Osteocyte (in vitro differentiated cells): ENCODE measurements at regions not wholly inside any gene's neighbourhood (a gene's known extent, or its start where the extent isn't known, plus 50 kb on each side); places are given as distances from the start of the nearest gene placed in this dataset.
A peak's percentile ranks its signal among the peaks of the same experiment; 100 is the strongest.
"Not testable (repeated sequence)": the region's sequence is repeated elsewhere in the genome, so short reads cannot be mapped to it uniquely, and the experiment has no call there.

Source experiments
- DNase-seq: peaks from one replicate; pipeline ENCODE4 v3.0.0; 2021; ENCODE audit warnings: mixed read lengths; ENCODE audit not compliant: unreplicated experiment; ENCODE audit errors: extremely low spot score
- H3K27ac Mint-ChIP-seq: one replicate; pipeline ENCODE4 v1.8.0; 2021; ENCODE audit warnings: mild to moderate bottlenecking, mixed read lengths; ENCODE audit not compliant: unreplicated experiment
- H3K27me3 Mint-ChIP-seq: one replicate; pipeline ENCODE4 v1.8.0; 2021; ENCODE audit warnings: mixed read lengths; ENCODE audit not compliant: unreplicated experiment
- H3K36me3 Mint-ChIP-seq: one replicate; pipeline ENCODE4 v1.8.0; 2021; ENCODE audit warnings: mixed read lengths; ENCODE audit not compliant: unreplicated experiment
- H3K4me1 Mint-ChIP-seq: one replicate; pipeline ENCODE4 v1.8.0; 2021; ENCODE audit warnings: mixed read lengths; ENCODE audit not compliant: unreplicated experiment
- H3K4me3 Mint-ChIP-seq: one replicate; pipeline ENCODE4 v1.8.0; 2021; ENCODE audit warnings: mild to moderate bottlenecking, moderate library complexity, mixed read lengths; ENCODE audit not compliant: unreplicated experiment
- H3K9me3 Mint-ChIP-seq: one replicate; pipeline ENCODE4 v1.8.0; 2021; ENCODE audit warnings: mixed read lengths; ENCODE audit not compliant: unreplicated experiment
- TF ChIP-seq, protein P1 (sequence below): fragments of 200-600 bp; sonication (generic); IDR thresholded peaks from 2 replicates; pipeline ENCODE4 v1.5.0; 2021; ENCODE audit warnings: antibody characterized with exemption, mild to moderate bottlenecking, moderate library complexity

DNA sequence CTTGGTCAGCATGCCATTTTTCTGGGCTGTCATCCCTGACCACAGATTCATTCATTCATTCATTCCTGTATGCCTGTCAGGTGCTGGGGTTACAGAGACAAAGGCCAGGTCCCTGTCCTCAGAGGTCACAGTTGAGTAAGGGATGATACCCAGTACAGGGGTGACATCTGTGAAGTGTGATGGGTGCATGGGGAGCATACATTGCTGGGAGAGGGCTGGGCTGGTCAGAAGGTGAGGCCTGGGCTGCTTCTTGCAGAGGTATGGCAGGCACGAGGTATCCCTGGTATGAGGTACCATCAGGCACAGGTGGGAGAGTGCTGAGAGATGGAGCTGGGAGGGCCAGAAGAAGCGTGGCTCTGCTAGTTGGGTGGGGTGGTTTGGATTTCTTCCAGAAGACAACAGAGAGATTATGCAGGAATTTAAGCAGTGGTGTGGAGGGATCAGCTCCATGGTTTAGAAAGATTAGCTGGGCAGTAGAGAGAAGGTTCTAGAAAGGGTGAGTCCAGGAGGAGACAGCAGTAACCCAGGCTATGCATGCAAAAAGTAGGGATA, 181.9 kb upstream of the HAAO start:
- H3K4me3 Mint-ChIP-seq, result no peak overlapping the region
- H3K27ac Mint-ChIP-seq, result peak overlapping the region; percentile 31
- H3K27me3 Mint-ChIP-seq, result no peaks in the 10 kb centered on the region
- TF ChIP-seq, protein P1, sequence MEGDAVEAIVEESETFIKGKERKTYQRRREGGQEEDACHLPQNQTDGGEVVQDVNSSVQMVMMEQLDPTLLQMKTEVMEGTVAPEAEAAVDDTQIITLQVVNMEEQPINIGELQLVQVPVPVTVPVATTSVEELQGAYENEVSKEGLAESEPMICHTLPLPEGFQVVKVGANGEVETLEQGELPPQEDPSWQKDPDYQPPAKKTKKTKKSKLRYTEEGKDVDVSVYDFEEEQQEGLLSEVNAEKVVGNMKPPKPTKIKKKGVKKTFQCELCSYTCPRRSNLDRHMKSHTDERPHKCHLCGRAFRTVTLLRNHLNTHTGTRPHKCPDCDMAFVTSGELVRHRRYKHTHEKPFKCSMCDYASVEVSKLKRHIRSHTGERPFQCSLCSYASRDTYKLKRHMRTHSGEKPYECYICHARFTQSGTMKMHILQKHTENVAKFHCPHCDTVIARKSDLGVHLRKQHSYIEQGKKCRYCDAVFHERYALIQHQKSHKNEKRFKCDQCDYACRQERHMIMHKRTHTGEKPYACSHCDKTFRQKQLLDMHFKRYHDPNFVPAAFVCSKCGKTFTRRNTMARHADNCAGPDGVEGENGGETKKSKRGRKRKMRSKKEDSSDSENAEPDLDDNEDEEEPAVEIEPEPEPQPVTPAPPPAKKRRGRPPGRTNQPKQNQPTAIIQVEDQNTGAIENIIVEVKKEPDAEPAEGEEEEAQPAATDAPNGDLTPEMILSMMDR, result no peak
- no peaks in the 10 kb centered on the region for H3K36me3 Mint-ChIP-seq
- H3K9me3 Mint-ChIP-seq, result no peaks in the 10 kb centered on the region
- no peak for DNase-seq
- peaks cover 39% of the 10 kb centered on the region for H3K4me1 Mint-ChIP-seq

DNA sequence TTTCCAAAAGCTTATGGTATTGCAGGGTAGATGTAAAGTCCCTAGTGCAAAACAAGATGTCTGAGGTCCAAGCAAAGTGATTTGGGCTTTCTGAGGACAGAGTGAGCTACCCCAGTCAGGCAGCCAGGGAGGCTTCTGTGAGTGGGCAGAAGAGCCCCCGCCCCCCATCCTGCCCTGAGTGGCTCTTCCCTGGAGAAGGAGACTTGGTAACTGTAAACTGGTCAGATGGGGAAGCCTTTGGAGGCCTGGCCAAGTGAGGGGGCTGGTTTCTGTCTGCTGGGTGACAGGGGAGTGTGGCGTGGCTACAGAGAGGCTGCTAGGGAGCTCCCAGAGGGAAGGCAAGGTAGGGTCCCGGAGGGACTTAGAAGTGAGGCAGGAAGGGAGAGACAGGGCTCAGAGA, 181.3 kb upstream of the HAAO start:
- Mint-ChIP-seq H3K9me3 (no peaks in the 10 kb centered on the region), H3K27me3 (no peaks in the 10 kb centered on the region), H3K36me3 (no peaks in the 10 kb centered on the region), H3K4me1 (peaks cover 43% of the 10 kb centered on the region), H3K4me3 (no peak overlapping the region), H3K27ac (no peak overlapping the region)
- TF ChIP-seq, protein P1, result no peak
- no peak for DNase-seq

DNA sequence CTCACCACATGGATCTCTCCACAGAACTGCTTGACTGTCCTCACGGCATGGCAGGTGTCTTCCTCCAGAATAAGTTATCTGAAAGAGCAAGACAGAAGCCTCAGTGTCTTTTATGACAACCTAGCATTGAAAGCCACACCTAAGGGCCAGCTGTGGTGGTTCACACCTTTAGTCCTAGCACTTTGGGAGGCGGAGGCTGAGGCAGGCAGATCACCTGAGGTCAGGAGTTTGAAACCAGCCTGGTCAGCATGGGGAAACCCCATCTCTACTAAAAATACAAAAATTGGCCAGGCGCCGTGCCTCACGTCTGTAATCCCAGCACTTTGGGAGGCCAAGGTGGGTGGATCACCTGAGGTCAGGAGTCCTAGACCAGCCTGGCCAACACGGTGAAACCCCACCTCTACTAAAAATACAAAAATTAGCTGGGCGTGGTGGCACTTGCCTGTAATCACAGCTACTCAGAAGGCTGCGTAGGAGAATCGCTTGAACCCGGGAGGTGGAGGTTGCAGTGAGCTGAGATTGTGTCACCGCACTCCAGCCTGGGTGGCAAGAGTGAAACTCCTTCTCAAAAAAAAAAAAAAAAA, 180.6 kb upstream of the HAAO start:
- not testable (repeated sequence) for H3K4me3 Mint-ChIP-seq, H3K9me3 Mint-ChIP-seq, H3K27ac Mint-ChIP-seq, H3K27me3 Mint-ChIP-seq, H3K36me3 Mint-ChIP-seq, DNase-seq
- peaks cover 50% of the 10 kb centered on the region for H3K4me1 Mint-ChIP-seq

DNA sequence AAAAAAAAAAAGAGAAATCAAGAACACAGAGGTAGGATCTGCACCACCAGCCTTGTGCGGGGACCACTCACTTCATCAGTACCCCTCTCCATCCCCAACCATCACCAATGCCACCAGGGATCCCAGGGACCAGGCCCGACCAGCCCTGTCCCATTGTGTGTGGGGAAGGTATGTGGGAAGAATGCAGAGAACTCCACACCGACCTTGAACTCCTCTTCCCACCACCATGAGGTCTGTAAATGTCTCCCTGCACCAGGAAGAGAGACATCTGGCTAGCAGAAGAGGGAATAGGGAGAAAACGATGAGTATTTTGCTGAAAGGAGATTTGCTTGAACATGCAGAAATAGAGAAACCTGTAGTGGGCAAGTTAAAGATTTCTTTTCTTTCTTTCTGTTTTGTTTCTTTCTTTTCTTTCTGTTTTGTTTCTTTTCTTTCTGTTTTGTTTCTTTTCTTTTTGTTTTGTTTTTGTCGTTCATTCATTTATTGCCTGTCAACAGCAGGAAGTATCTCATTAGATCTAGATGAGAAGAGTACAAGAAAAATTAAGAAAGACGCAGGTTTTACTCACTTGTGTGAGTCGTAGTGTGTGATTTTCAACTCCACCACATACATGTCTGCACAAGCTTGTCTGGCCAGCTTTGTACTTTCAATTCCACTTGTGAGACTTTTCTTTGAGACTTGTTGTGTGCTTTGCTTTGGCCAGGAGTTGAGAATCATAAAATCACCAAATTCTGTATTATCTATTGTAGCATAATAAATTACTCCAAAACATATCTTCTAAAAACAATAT, 179.8 kb upstream of the HAAO start:
- DNase-seq, result no peak
- H3K4me1 Mint-ChIP-seq, result peaks cover 58% of the 10 kb centered on the region
- TF ChIP-seq, protein P1, result no peak
- no peaks in the 10 kb centered on the region for H3K9me3 Mint-ChIP-seq
- no peaks in the 10 kb centered on the region for H3K36me3 Mint-ChIP-seq
- H3K27me3 Mint-ChIP-seq, result no peaks in the 10 kb centered on the region
- H3K27ac Mint-ChIP-seq, result no peak overlapping the region
- no peak overlapping the region for H3K4me3 Mint-ChIP-seq

DNA sequence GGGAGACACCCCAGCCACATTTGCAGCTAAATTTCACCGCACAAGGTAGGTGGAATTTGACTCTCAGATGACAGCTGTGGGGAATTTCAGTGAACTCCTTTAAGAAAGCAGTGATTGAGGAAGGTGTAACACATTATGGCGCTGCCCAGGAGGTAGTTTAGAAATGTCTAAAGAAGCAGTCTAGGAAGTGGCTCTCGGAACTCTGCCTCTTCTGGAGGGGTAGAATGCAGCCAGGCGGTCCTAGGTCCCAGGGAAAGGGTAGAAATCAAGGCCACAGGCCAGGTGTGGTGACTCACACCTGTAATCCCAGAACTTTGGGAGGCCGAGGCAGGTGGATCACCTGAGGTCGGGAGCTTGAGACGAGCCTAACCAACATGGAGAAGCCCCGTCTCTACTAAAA, 179.0 kb upstream of the HAAO start:
- Mint-ChIP-seq H3K4me1 (peaks cover 59% of the 10 kb centered on the region), H3K9me3 (no peaks in the 10 kb centered on the region), H3K4me3 (no peak overlapping the region), H3K27ac (no peak overlapping the region), H3K36me3 (no peaks in the 10 kb centered on the region), H3K27me3 (no peaks in the 10 kb centered on the region)
- DNase-seq, result no peak
- TF ChIP-seq, protein P1, result no peak
